ENCODE measurements at regions not wholly inside any gene's neighbourhood (a gene's known extent, or its start where the extent isn't known, plus 50 kb on each side); places are given as distances from the start of the nearest gene placed in this dataset.

GRCh38 chr11:116541460-116541859, 231.3 kb downstream of the BUD13 start:
- no peaks in the 10 kb centered on the region for H3K4me1 Mint-ChIP-seq (ENCODE audit: unreplicated experiment)
- no peak for TF ChIP-seq CTCF (IDR thresholded peaks at IDR 0.05; ENCODE audit: unreplicated experiment)
- peaks cover 1% of the 10 kb centered on the region for H3K27me3 Mint-ChIP-seq (ENCODE audit: unreplicated experiment)
- H3K4me3 Mint-ChIP-seq (ENCODE audit: unreplicated experiment): no peak overlapping the region
- H3K27ac Mint-ChIP-seq (ENCODE audit: unreplicated experiment): no peak overlapping the region
- no peaks in the 10 kb centered on the region for H3K9me3 Mint-ChIP-seq (ENCODE audit: unreplicated experiment)
- H3K36me3 Mint-ChIP-seq (ENCODE audit: low read depth, unreplicated experiment): no peaks in the 10 kb centered on the region
- no peak for DNase-seq (ENCODE audit: low spot score)

GRCh38 chr11:116540645-116541304, 232.0 kb downstream of the BUD13 start:
- H3K27me3 Mint-ChIP-seq (ENCODE audit: unreplicated experiment): peaks cover 1% of the 10 kb centered on the region
- H3K4me1 Mint-ChIP-seq (ENCODE audit: unreplicated experiment): no peaks in the 10 kb centered on the region
- no peak for DNase-seq (ENCODE audit: low spot score)
- no peak overlapping the region for H3K27ac Mint-ChIP-seq (ENCODE audit: unreplicated experiment)
- H3K36me3 Mint-ChIP-seq (ENCODE audit: low read depth, unreplicated experiment): no peaks in the 10 kb centered on the region
- TF ChIP-seq CTCF (IDR thresholded peaks at IDR 0.05; ENCODE audit: unreplicated experiment): no peak
- H3K9me3 Mint-ChIP-seq (ENCODE audit: unreplicated experiment): no peaks in the 10 kb centered on the region
- no peak overlapping the region for H3K4me3 Mint-ChIP-seq (ENCODE audit: unreplicated experiment)

- TF ChIP-seq CTCF (IDR thresholded peaks at IDR 0.05; ENCODE audit: unreplicated experiment): no peak
- H3K9me3 Mint-ChIP-seq (ENCODE audit: unreplicated experiment): no peaks in the 10 kb centered on the region
- H3K27ac Mint-ChIP-seq (ENCODE audit: unreplicated experiment): no peak overlapping the region
- DNase-seq (ENCODE audit: low spot score): no peak
- H3K4me1 Mint-ChIP-seq (ENCODE audit: unreplicated experiment): no peaks in the 10 kb centered on the region
- no peak overlapping the region for H3K4me3 Mint-ChIP-seq (ENCODE audit: unreplicated experiment)
- H3K27me3 Mint-ChIP-seq (ENCODE audit: unreplicated experiment): peaks cover 1% of the 10 kb centered on the region
- no peaks in the 10 kb centered on the region for H3K36me3 Mint-ChIP-seq (ENCODE audit: low read depth, unreplicated experiment)
These were observed 232.9 kb downstream of the BUD13 start for GRCh38 chr11:116539836-116540418.

- DNase-seq (ENCODE audit: low spot score): no peak
- H3K36me3 Mint-ChIP-seq (ENCODE audit: low read depth, unreplicated experiment): no peaks in the 10 kb centered on the region
- no peak overlapping the region for H3K27ac Mint-ChIP-seq (ENCODE audit: unreplicated experiment)
- H3K27me3 Mint-ChIP-seq (ENCODE audit: unreplicated experiment): peaks cover 1% of the 10 kb centered on the region
- H3K4me3 Mint-ChIP-seq (ENCODE audit: unreplicated experiment): no peak overlapping the region
- no peaks in the 10 kb centered on the region for H3K4me1 Mint-ChIP-seq (ENCODE audit: unreplicated experiment)
- no peak for TF ChIP-seq CTCF (IDR thresholded peaks at IDR 0.05; ENCODE audit: unreplicated experiment)
- H3K9me3 Mint-ChIP-seq (ENCODE audit: unreplicated experiment): no peaks in the 10 kb centered on the region
These were observed 233.6 kb downstream of the BUD13 start for GRCh38 chr11:116539211-116539610.

GRCh38 chr11:116538677-116539076, 234.1 kb downstream of the BUD13 start:
- no peak for TF ChIP-seq CTCF (IDR thresholded peaks at IDR 0.05; ENCODE audit: unreplicated experiment)
- Mint-ChIP-seq H3K27ac (ENCODE audit: unreplicated experiment) (no peak overlapping the region), H3K27me3 (ENCODE audit: unreplicated experiment) (peaks cover 1% of the 10 kb centered on the region), H3K4me1 (ENCODE audit: unreplicated experiment) (no peaks in the 10 kb centered on the region), H3K9me3 (ENCODE audit: unreplicated experiment) (no peaks in the 10 kb centered on the region), H3K4me3 (ENCODE audit: unreplicated experiment) (no peak overlapping the region), H3K36me3 (ENCODE audit: low read depth, unreplicated experiment) (no peaks in the 10 kb centered on the region)
- DNase-seq (ENCODE audit: low spot score): no peak

Measured in endothelial cell (in vitro differentiated cells).